GM12891 (cell line): ENCODE measurements at regions not wholly inside any gene's neighbourhood (a gene's known extent, or its start where the extent isn't known, plus 50 kb on each side); places are given as distances from the start of the nearest gene placed in this dataset.

Source experiments
- PAX5 ChIP-seq: IDR thresholded peaks from 2 replicates; pipeline ENCODE4 v1.6.1; 2011; ENCODE audit warnings: low read length, moderate library complexity, mild to moderate bottlenecking; ENCODE audit not compliant: insufficient read depth, severe bottlenecking
- POLR2A ChIP-seq: IDR thresholded peaks from 2 replicates; pipeline ENCODE4 v1.6.1; 2011; ENCODE audit warnings: low read depth, low read length, control low read depth
- POLR2AphosphoS5 ChIP-seq: IDR thresholded peaks from 2 replicates; pipeline ENCODE4 v1.6.1; 2011; ENCODE audit warnings: low read depth, low read length, control low read depth
- POU2F2 ChIP-seq: IDR thresholded peaks from 2 replicates; pipeline ENCODE4 v1.6.1; 2011; ENCODE audit warnings: low read depth, mild to moderate bottlenecking, control low read depth, low read length, moderate library complexity
- SPI1 ChIP-seq: IDR thresholded peaks from 2 replicates; pipeline ENCODE4 v1.6.1; 2011; ENCODE audit warnings: low read depth, low read length, control low read depth
- TAF1 ChIP-seq: IDR thresholded peaks from 2 replicates; pipeline ENCODE4 v1.6.1; 2011; ENCODE audit warnings: low read depth, low read length, control low read depth

DNA sequence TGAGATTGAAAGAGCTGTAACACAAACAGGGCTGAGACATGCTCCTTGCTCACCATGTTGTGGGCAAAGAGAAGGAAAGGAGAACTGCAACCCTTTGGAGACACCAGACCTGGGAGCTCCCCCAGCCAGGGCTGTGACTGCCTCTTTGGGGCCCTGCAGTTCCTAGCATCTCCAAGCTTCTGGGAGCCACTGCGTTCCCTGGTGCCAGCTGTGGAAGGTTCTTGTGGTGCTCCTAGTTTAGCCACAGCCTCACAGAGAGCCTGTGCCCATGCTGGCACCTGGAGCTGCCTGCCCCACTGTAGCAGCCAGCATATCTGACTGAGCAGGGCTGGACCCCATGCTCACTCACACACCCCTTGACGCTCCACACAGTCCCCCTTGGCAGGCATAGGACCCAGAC, 141.7 kb downstream of the PDHA2 start:
- TF ChIP-seq TAF1 = no peak
- no peak for TF ChIP-seq POLR2A
- no peak for TF ChIP-seq SPI1
- no peak for TF ChIP-seq POLR2AphosphoS5
- no peak for TF ChIP-seq POU2F2
- TF ChIP-seq PAX5 = no peak
